NOMO-1 treated with DMSO at 0.1 percent for 48 hours (cell line): ENCODE measurements at regions not wholly inside any gene's neighbourhood (a gene's known extent, or its start where the extent isn't known, plus 50 kb on each side); places are given as distances from the start of the nearest gene placed in this dataset.
"Not testable (repeated sequence)": the region's sequence is repeated elsewhere in the genome, so short reads cannot be mapped to it uniquely, and the experiment has no call there.

Source experiments
- DNase-seq: peaks from one replicate; lab custom pipeline; 2025; ENCODE audit not compliant: unreplicated experiment; lab: John Stamatoyannopoulos, UW

DNA sequence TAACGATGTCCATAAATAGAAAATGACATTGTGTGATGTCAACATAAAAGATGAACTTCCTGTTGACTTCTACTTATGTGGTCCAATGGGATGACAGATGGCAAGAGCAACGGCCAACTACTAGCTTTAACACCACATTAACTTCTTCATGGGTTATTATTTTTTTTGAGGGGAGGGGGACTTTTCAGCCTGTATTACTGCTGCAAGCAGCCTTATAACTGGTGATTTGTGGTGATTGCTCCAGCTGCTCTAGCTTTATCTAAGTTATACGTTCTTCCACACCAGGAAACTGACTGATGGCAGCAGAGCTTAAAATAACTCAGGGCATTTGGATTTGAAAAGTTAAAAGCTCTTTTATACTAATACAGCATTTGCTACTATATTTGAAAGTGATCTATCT, 228.8 kb upstream of the B3GALT2 start:
- DNase-seq: no peak

GRCh38 chr1:193413376-193413775, 227.0 kb upstream of the B3GALT2 start:
- no peak for DNase-seq

DNA sequence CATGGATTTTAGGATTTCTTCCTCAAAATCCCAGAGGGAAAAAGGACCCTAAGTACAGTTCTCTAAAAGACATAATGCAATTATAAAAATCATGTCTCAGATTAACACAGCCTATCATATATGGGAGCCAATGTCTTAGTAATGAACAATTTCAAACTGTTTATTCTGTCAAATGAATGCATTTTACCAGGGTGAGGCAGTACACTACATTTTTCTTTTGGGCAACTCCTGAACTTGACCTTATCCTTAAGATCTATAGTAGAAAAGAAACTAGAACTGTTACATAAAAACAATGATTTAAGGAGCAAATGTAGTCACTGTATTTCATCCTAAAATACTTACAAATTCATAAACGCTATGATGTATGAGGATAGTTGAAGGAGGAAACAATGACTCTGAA, 226.3 kb upstream of the B3GALT2 start:
- no peak for DNase-seq

DNA sequence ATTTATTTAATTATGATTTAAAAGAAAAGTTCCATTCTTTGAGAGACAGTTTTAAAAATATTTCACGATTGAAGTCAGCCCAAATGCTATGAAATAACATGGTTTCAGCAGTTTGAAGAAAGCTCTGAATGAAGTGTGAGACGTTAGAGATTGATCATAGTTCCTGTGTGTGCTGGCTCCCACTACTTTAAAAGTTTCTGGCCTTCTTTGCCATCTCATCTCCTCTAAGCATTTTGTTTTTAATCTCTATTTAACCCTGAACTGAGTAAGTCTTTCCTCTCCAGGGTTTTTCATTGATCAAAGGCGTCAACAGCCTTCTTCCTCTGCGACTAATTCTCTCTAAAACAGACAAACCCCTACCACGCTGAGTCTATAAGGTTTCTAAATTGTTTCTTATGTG, 225.3 kb upstream of the B3GALT2 start:
- no peak for DNase-seq

DNA sequence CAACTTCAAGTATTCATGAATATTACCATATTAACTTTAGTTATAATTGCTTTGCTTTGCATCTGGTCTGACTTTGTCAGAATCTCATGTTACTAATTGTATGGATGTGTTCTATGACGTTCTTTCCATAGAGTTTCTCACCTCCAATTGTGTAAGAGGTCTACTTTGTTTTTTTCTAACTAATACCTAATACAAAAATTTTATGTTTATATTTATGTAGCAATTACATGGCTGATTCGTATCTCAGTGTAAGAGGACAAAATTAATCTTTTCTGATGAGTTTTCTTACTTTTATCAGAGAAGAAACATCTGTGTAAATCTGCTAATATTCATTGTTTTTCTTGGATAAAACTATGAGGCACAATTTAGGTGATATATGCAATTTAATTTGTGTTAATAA, 224.8 kb upstream of the B3GALT2 start:
- no peak for DNase-seq

DNA sequence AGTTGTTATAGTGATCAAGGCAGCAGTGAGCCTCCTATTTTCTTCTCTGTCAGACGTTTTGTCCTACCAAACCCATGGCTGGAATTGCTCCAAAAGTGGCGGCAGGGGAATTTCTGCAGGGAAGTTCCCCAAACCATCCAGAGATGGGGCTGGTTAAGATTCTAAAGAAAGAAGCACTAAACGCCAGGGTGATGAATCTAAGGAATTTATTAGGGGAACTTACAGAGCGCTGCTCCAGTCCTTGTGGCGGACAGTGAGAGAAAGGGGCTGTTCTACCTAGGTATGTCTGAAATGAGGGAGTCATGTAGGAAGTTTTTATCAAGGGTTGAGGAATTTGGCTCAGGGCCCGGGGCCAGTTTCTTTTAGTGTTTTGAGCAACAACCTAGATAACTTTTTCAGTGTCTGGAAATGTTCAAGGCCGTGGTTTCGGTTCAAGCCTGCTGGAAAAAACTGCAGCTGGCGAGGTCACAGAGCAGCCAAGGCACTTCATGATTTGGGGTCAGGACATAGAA, 222.4 kb upstream of the B3GALT2 start:
- DNase-seq: no peak

DNA sequence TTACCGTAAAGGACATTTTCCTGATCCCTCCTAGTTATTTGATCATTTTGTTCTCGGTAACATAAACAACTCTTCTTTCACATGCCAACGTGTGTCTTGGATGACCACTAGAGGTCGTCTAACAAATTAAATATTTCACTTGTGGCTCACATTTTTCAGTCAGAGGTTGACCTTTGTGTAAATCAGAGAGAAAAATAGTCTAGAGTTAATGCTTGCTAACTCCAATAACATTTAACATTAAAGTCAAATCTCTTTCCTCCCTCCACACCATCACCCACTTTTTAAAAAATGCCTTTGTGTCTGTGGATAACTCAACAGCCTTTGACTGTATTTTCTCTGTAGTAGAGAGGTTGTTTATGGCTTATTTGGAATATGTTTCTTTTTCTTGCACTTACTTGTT, 220.5 kb upstream of the B3GALT2 start:
- DNase-seq: peak; percentile 28

DNA sequence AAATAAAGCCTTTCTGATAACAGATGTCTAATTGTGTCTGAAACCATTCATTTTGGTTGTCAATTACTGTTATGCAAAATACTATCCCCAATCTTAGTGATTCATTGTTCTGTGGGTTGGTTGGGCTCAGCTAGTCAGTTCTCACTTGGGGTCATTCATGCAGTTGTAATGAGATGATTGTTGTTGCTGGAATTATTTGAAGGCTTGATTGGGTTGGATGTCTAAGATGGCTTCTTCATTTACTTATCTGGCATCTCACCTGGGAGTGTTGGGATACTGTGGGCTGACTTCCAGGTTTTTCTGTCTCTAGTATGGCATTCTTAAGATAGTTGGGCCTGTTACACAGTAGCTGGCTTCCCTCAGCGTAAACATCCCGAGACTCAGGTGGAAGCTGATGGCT, 217.8 kb upstream of the B3GALT2 start:
- DNase-seq: no peak

- DNase-seq: no peak
Measured at GRCh38 chr1:193402977-193403376, 216.6 kb upstream of the B3GALT2 start.

DNA sequence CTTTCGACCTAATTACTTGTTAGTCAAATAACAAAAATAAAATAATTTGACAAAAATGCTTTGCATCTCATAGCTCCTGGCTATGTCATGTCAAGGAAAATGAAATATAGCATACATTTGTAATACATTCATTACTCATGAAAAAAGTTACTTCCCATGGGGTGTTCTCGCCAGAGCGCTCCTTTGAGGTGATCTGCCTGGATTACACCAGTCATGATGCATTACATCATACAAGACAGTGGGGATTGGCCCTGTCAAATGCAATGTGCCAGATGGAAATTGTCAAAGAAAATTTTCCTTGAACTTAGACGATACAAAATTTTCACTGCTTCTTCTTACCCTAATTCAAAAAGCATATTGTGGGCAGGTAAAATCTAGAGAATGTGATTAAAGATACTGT, 215.6 kb upstream of the B3GALT2 start:
- no peak for DNase-seq

DNA sequence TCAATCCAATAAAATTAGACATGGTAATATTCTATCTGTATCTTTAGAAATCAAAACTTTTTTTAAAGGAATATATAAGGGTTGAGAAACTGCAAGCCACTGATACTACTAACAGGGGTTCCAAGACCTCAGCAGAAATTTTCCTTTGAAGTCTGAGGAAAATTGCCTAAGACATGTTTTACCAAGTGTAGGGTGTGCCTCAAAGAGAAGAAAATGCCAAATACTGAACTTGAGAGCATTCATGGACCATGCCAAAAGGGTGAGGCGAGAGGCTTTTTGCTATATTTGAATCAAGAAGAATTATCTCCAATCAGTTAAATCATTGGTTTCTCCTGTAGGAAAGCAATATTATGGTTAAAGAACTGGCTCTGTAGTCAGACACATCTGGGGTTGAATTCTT, 207.9 kb upstream of the B3GALT2 start:
- no peak for DNase-seq

DNA sequence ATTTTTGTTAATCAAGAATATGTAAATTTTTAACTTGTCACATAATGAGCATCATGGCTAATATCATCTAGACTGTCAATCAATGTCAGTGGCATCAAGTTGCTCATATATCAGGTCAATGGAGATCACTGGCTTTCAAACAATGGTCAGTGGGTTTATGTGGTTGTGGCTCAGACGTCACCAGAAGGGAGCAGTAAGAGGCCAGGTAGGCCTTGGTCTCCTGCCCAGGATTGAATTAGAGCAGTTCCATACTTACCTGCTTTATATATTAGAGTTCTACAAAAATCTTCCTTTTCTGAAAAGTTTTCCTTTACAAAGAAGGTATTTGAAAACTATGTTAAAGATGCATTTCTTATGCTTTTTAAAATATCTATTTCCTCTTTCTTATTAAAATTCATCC, 206.3 kb upstream of the B3GALT2 start:
- DNase-seq: no peak

DNA sequence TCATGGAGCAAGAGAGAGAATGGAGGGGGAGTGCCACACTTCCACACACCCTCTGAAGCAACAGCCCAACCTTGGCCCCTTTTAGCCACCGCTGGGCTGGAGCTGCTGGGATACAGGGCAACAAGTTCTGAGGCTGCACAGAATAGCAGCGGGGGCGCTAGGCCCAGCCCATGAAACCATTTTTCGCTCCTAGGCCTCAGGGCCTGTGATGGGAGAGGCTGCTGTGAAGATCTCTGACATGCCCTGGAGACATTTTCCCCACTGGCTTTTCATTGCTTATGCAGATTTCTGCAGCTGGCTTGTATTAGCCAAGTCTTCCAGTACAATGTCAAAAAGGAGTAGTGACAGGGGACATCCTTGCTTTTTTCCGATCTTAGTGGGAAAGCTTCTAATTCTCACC, 202.3 kb upstream of the B3GALT2 start:
- DNase-seq: no peak

- no peak for DNase-seq
Measured at GRCh38 chr1:193388165-193388564, 201.8 kb upstream of the B3GALT2 start.

DNA sequence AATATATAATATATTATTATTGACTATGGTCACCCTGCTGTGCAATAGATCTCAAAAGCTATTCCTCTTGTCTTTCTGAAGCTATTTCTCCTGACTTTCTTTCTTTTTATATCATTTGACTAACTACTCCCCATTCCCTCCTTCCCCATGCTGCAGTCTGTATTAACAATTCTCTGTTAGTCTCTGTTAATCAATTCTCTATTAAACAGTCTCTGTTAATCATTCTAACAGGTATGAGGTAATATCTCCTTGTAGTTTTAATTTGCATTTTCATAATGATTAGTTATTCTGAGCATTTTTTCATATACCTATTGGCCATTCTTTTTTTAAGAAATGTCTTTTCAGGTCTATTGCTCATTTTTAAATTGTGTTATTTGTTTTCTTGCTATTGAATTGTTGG, 201.0 kb upstream of the B3GALT2 start:
- no peak for DNase-seq

- DNase-seq: not testable (repeated sequence)
Measured at GRCh38 chr1:193378451-193378850, 192.0 kb upstream of the B3GALT2 start.

DNA sequence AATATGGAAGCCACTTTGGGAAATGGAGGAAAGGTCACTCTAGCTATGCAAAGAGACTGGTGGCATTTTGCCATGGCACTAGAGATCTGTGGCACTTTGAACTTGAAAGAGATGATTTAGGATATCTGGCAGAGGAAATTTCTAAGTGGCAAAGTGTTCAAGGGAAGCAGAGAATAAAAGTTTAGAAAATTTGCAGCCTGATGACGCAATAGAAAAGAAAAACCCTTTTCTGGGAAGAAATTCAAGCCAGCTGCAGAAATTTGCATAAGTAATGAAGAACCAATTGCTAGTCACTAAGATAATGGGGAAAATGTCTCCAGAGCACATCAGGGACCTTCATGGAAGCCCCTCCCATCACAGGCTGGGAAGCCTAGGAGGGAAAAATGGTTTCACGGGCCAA, 191.1 kb upstream of the B3GALT2 start:
- no peak for DNase-seq

GRCh38 chr1:193372553-193372952, 186.1 kb upstream of the B3GALT2 start:
- no peak for DNase-seq

DNA sequence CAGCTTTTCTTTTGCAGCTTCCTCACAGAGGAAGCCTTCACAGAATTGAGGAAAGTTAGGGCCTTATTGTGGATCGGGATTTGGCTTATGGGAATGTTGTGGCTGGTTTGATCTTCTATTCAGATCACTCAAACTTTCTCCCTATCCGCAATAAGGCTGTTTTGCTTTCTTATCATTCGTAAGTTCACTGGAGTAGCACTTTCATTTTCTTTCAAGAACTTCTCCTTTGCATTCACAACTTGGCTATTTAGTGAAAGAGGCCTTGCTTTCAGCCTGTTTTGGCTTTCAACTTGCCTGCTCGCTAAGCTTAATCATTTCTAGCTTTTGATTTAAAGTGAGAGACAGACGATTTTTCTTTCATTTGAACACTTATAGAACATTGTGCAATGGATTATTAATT, 181.9 kb upstream of the B3GALT2 start:
- DNase-seq: peak; percentile 56

DNA sequence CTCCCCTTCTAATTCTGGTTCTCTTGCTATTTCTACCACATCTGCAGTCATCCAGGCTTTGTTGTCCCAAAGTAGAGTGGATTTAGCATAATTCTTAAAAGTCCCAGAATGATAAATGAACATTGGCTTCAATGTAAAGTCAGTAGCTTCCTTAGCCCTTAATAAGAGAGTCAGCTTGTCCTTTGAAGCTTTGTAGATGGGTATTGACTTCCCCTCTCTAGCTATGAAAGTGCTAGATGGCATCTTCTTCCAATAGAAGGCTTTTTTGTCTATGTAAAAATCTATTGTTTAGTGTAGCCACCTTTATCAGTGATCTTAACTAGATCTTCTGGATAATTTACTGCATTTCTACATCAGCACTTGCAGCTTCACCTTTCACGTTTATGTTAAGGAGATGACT, 181.4 kb upstream of the B3GALT2 start:
- DNase-seq: no peak

DNA sequence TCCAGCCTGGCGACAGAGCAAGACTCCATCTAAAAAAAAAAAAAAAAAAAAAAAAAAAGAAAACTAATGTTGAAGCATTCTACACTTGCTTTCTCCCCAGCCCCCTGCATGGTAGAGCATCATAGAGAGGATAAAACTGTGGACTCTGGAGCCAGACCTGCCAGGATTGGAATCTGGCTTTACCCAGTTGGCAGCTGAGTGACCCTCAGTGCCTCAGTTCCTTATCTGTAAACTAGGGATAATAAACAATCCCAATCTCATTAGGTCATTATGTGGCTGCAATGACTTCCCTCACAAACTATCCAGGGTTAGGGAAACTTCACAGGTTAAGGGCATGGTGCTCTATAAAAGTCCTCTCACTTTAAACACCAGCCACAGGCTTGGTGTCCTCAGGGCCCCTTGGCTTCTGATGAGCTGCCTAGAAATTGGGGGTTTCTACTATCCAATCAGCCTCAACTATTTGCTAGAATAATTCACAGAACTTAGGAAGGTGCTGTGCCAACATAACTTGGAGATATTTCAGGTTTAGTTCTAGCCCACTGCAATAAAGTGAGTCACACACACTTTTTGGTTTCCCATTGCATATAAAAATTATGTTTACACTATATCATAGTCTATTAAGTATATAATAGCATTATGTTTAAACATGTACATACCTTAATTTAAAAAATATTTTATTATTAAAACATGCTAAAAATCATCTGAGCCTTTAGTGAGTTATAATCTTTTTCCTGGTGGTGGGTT, 180.5 kb upstream of the B3GALT2 start:
- no peak for DNase-seq

DNA sequence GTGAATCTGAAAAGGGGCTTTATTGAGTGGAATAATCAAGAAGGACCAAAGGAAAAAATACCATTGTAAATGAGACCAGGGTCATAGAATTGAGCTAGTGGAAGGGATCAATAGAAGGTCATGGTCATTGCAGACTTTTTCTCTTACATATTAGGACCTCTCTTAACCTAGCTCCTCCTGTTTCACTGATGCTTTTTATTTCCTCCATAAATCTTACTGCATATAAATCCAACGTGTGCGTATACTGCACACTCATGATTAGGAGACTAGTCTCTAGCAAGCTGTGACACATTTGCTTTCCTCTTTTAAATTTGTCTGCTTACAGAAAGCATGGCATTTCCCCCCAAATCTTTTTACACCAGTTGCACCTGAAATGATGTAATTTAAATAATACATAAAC, 179.6 kb upstream of the B3GALT2 start:
- no peak for DNase-seq

DNA sequence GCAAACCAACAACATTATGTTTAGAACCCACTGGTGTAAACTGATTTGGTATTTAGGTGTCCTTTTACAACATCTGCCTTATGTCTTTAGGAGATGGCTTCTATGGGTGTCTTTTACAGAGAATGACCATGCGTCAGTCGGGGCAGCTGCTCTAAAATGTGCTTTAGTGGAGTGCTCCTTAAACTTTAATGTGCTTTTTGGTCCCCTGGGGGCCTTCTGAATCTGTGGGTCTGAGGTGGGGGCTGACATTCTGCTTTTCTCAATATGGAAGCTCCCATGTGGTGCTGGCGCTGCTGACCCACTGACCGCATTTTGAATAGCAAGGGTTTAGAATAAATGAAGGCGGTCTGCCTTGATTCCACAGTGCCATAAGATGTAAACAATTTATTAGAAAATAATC, 173.2 kb upstream of the B3GALT2 start:
- DNase-seq: no peak
